ENCODE measurements at regions not wholly inside any gene's neighbourhood (a gene's known extent, or its start where the extent isn't known, plus 50 kb on each side); places are given as distances from the start of the nearest gene placed in this dataset.

GRCh38 chr3:115517457-115518050 lies 105.8 kb upstream of the GAP43 start:
- TF ChIP-seq CTCF (IDR thresholded peaks at IDR 0.05) (no peak), ZFX (IDR thresholded peaks at IDR 0.05; ENCODE audit: borderline replicate concordance) (no peak)
- no peak overlapping the region for H3K27ac ChIP-seq

- H3K27ac ChIP-seq, result no peak overlapping the region
These were observed 105.0 kb upstream of the GAP43 start for GRCh38 chr3:115518100-115518852.

GRCh38 chr3:115520241-115520640 lies 103.1 kb upstream of the GAP43 start:
- no peak overlapping the region for H3K27ac ChIP-seq
- TF ChIP-seq ZFX (IDR thresholded peaks at IDR 0.05; ENCODE audit: borderline replicate concordance), result no peak
- TF ChIP-seq CTCF (IDR thresholded peaks at IDR 0.05), result no peak

More at GRCh38 chr3:115518100-115518852, 105.0 kb upstream of the GAP43 start:
- no peak for TF ChIP-seq CTCF (IDR thresholded peaks at IDR 0.05)
- no peak for TF ChIP-seq ZFX (IDR thresholded peaks at IDR 0.05; ENCODE audit: borderline replicate concordance)

- no peak for TF ChIP-seq ZFX (IDR thresholded peaks at IDR 0.05; ENCODE audit: borderline replicate concordance)
- TF ChIP-seq CTCF (IDR thresholded peaks at IDR 0.05), result no peak
- no peak overlapping the region for H3K27ac ChIP-seq
These were observed 102.6 kb upstream of the GAP43 start for GRCh38 chr3:115520651-115521245.

- no peak overlapping the region for H3K27ac ChIP-seq
- TF ChIP-seq ZFX (IDR thresholded peaks at IDR 0.05; ENCODE audit: borderline replicate concordance) (no peak), CTCF (IDR thresholded peaks at IDR 0.05) (no peak)
These were observed 99.9 kb upstream of the GAP43 start for GRCh38 chr3:115523458-115523857.

GRCh38 chr3:115524549-115524948 lies 98.8 kb upstream of the GAP43 start:
- H3K27ac ChIP-seq, result no peak overlapping the region

More at GRCh38 chr3:115524549-115524948, 98.8 kb upstream of the GAP43 start:
- no peak for TF ChIP-seq CTCF (IDR thresholded peaks at IDR 0.05)
- no peak for TF ChIP-seq ZFX (IDR thresholded peaks at IDR 0.05; ENCODE audit: borderline replicate concordance)
